GM21619 (cell line): ENCODE measurements at regions not wholly inside any gene's neighbourhood (a gene's known extent, or its start where the extent isn't known, plus 50 kb on each side); places are given as distances from the start of the nearest gene placed in this dataset.

Source experiments
- ATAC-seq: cut with Tn5 transposase; IDR thresholded peaks from one replicate; pipeline ENCODE4 v1.9.1; 2021; ENCODE audit not compliant: unreplicated experiment

- no peak for ATAC-seq
These were observed 138.0 kb upstream of the SMAD3 start for GRCh38 chr15:66927201-66928077.

- ATAC-seq, result no peak
These were observed 137.3 kb upstream of the SMAD3 start for GRCh38 chr15:66928101-66928500.

DNA sequence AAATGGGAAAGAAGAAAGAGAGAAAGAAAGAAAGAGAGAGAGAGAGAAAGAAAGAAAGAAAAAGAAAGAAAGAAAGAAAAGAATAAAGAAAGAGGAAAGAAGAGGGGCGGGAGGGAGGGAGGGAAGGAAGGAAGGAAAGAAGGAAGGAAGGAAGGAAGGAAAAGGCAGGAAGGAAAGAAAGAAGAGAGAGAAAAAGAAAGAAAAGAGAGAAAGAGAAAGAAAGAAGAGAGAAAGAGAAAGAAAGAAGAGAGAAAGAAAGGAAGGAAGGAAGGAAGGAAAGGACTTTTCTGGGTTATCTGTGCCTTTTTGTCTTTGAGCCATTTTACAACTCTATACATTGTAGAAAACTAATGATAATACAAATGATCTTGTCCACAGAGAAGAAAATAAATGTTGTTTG, 136.6 kb upstream of the SMAD3 start:
- ATAC-seq, result no peak

DNA sequence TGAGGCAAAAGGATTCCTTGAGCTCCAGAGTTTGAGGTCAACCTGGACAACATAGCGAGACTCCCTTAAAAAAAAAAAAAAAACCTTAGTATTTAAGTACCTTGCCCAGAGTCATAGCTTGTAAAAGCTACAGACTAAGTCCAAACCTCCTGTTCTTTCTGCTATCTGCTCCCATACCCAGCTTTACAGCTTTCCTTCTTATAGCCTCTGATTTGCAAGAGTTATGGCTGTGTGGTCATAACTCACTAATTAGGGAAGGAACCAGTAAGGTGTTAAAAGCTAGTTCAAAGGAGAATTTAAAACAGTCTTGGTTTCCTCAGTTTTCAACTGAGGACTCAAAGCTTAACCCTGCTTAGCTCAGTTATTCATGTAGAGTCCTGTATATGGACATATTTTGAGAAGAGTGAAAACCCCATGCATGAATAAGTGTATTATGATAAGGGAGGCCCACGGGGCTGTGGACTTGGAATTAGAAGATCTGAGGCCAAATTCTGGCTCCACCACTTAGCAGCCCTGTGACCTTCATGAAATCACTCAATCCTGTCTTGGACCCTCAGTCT, 135.5 kb upstream of the SMAD3 start:
- no peak for ATAC-seq

DNA sequence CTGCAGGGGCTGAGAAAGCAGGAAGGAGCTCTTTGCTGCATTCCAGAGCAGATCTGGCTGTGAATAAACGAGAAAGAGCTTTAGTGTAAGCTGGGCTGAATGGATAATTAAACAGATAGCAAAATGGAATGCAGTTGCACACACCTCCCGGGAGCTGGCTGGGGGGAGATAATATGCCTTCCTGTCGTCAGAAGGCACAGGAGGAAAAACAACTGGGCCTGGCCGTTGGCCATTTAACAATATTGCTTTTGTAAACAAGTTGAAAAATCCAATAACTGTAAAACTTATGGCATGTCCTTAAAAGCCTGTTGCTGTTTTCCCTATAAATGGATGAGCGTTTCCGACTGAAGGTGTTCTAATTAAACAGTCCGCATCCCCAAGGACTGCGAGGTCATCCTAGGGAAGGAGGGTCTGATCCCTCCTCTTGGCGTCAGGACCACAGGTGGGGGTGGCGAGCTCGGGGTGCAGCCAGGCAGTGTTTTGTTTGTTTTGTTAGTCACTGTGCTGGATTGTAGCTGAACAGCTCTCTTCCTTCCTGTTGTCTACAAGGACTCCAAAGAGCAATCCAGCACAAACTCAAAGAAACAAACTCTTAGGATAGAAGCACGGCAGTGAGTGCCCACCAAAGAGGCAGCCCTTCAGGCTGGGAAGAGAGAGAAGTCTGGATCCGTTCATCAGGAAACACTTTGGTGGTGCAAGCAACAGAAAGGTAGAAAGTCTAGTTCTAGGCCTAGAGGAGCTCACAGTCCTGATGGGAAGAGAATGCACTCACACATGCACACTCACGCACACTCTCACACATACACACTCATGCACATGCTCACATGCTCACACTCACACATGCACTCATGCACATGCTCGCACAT, 133.4 kb upstream of the SMAD3 start:
- no peak for ATAC-seq

GRCh38 chr15:66932634-66933024, 132.8 kb upstream of the SMAD3 start:
- ATAC-seq, result no peak

GRCh38 chr15:66933932-66934867, 131.2 kb upstream of the SMAD3 start:
- ATAC-seq, result no peak

DNA sequence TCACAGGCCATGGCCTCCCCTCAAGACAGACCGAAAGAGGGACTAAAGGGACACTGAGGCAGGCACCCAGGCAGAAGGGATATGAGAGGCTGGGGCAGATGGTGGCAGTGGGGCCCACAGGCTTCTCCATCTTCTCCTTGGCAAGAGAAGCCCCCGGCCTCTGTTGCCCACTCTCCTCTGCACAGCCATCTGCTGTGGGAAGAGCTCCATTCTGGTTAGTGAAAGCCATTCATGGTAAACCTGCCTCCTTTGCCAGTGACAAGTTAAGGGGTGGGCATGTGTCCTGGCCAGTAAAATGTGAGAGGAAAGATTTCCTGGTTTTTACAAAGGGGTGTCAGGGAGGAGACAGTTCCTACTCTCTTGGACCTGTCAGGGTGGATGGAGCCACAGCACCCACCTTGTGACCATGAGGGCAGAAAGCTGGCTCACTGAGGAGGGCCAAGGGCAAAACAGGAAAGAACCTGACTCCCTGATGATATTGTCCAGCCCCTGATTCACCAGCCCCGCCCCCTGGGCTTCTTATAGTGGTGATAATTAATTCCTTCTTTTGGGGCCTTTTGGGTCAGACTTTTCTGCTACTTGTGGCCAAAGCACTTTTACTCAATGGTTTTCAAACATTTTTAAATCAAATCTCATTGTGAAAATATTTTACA, 130.4 kb upstream of the SMAD3 start:
- ATAC-seq, result no peak

GRCh38 chr15:66935688-66936087, 129.7 kb upstream of the SMAD3 start:
- no peak for ATAC-seq

DNA sequence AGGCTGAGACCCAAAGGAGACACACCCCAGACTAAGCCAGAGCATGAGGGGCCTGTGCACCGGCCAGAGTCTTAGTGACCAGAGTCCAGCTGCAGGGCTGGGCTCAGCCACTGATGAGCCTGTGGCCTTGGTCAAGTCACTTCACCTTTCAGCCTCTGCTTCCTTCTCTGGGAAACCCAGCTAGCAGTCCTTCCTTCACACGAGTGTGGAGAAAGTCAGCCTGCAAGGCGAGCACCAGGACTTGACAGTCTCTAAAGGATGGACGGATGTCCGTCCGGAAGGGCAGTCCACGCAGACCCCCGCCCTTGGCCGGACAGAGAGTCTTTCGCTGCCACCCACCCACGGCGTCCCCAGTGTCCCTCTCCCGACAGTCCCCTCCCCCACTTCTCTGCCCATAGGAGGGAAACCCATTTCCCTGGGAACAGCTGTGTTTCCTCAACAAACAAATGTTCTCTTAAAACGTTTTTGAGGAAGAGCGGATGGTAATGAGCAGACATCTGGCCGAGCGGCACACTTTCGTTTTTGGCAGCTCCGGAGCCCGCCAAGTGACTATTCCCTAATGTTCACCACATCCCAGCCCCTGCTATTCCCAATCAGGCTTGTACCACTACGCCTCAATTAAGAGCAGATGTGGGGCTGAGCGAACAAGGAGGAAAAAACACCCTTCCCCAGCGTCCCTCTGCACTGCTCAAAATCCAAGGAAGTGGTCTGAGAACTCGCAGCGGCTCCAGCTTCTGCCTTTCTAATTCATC, 129.1 kb upstream of the SMAD3 start:
- ATAC-seq, result no peak

DNA sequence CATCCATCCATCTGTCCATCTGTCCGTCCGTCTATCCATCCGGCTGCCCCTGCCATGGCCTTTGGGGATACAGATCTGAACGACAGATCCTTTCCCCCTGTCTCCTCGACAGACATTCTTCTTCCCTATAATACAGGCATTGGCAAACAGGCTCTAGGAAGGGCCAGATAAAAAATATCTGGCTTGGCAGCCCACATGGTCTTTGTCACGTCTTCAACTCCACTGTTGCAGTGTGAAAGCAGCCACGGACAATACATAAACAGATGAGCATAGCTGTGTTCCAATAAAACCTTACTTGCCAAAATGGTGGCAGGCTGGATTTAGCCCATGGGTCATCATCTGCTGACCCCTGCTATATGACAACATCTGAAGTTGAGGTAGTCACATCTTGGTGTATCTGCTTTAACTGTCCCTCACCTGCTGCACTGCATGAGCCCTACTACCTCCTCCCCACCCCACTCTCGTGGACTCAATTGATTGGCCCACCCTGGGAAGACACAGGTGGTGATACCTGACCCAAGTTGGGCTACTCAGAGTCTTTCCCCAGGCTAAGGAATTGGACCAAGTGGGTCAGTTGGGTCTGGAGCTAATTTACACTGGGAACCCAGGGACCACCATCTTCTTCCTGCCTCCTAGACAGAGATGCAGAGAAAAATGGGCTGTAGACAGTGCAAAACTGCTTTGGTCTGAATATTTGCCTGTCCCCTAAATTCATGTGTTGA, 128.4 kb upstream of the SMAD3 start:
- ATAC-seq, result no peak

DNA sequence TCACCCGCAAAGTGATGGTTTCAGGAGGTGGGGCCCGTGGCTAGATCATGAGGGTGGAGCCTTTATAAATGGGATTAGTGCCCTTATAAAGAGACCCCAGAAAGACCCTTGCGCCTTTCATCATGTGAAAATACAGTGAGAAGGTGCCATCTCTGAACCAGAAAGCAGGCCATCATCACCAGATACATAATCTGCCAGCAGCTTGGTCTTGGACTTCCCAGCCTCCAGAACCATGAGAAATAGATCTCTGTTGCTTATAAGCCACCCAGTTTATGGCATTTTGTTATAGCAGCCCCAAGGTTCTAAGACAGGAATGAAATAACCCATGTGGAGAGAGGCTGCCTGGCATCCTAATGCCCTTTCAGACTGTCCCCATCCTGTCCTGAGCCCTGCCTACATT, 127.8 kb upstream of the SMAD3 start:
- ATAC-seq, result no peak

DNA sequence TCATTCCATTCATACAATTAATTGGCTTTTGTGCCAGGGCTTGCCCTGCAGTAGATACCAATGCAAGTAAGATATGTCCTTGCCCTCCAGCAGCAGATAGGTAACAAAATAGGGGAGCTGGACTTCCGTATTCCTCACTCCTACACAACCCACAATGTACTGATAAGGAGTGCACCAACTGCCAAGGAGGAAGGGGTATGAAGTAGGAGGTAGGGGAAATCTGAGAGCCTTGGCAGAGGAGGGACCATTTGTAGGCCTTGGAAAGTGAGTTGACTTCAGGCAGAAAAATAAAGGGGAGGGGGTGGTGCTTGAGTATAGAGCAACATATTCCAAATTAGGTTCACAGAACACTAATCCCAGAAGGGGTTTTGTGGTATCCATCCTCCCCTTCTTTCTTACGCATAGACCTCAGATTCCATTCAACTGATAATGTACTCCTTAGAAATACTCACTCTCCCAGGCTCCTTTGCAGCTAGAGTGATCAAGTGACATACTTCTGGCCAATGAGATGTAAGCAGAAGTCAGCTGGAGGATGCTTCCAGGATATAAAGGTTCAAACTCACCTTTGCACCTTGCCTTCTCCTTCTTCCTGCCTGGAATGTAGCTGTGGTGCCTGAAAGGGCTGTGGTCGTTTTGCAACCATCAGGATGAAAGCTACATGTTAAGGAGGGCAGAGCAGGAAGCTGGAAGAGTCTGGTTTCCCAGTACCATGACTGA, 127.1 kb upstream of the SMAD3 start:
- ATAC-seq, result no peak

GRCh38 chr15:66939016-66939415, 126.4 kb upstream of the SMAD3 start:
- ATAC-seq, result no peak

GRCh38 chr15:66939451-66940023, 125.9 kb upstream of the SMAD3 start:
- ATAC-seq, result no peak

GRCh38 chr15:66940368-66940767, 125.0 kb upstream of the SMAD3 start:
- ATAC-seq, result peak; percentile 79

DNA sequence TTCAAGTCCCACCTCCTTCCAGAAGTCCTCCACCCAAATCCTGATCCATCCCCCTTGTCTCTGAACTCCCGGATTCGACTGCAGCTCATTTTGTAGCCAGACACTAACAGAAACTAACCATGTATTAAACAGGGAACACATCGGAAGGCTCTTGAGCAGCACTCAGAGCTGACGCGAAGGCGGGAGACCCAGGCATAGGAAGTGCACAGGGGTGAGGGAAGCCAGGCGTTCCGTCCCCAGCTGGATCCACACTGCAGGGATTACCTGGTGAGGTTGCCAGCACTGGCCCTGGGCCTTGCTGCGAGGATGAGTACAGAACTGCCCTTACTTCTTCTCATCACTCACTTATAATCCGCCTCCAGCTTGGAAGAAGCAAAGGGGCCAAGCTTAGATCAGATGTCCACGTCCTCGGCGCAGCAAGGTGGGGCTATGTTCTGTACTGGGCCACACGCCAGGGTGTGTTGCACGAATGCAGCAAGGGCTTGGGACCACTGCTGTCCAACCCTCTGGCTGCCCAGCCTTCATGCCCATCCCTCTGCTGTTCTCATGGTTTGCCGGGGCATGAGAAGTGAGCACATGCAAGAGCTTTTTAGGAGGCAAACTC, 124.2 kb upstream of the SMAD3 start:
- ATAC-seq, result no peak
